LNCaP clone FGC (cell line): ENCODE measurements at regions not wholly inside any gene's neighbourhood (a gene's known extent, or its start where the extent isn't known, plus 50 kb on each side); places are given as distances from the start of the nearest gene placed in this dataset.

ENCODE experiments used
- DNase-seq: peaks from one replicate; pipeline ENCODE4 v3.0.0-alpha.2; 2011; ENCODE audit warnings: low read depth
- H3K4me3 ChIP-seq: 2 replicates; pipeline ENCODE4 v1.5.1; 2011; ENCODE audit warnings: mild to moderate bottlenecking, low read depth, low read length, control low read depth
- TF ChIP-seq, protein P1 (sequence below): IDR thresholded peaks from 2 replicates; pipeline ENCODE4 v1.5.1; 2012; ENCODE audit warnings: mild to moderate bottlenecking; ENCODE audit not compliant: control insufficient read depth, insufficient read depth; ENCODE audit errors: extremely low read depth

DNA sequence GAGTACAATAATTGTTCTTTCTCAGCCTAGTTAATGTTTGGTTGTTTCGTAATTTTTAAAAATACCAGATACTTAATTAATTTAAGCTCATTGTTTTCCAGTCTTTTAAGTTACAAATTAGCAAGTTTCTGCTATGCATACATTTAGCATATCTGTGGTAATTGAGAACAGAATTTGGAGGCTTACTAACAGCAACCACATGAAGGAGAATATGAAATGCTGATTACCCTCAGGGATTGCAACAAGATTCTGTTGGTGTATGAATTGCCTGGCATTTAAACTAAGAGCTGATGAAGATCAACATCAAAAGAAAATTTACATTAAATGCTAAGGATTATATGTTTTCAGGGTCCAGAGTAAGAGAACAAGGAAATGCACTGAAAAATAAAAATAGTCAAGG, 580.0 kb upstream of the INTU start:
- DNase-seq: no peak
- H3K4me3 ChIP-seq: no peak overlapping the region
- TF ChIP-seq, protein P1, sequence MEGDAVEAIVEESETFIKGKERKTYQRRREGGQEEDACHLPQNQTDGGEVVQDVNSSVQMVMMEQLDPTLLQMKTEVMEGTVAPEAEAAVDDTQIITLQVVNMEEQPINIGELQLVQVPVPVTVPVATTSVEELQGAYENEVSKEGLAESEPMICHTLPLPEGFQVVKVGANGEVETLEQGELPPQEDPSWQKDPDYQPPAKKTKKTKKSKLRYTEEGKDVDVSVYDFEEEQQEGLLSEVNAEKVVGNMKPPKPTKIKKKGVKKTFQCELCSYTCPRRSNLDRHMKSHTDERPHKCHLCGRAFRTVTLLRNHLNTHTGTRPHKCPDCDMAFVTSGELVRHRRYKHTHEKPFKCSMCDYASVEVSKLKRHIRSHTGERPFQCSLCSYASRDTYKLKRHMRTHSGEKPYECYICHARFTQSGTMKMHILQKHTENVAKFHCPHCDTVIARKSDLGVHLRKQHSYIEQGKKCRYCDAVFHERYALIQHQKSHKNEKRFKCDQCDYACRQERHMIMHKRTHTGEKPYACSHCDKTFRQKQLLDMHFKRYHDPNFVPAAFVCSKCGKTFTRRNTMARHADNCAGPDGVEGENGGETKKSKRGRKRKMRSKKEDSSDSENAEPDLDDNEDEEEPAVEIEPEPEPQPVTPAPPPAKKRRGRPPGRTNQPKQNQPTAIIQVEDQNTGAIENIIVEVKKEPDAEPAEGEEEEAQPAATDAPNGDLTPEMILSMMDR: no peak

DNA sequence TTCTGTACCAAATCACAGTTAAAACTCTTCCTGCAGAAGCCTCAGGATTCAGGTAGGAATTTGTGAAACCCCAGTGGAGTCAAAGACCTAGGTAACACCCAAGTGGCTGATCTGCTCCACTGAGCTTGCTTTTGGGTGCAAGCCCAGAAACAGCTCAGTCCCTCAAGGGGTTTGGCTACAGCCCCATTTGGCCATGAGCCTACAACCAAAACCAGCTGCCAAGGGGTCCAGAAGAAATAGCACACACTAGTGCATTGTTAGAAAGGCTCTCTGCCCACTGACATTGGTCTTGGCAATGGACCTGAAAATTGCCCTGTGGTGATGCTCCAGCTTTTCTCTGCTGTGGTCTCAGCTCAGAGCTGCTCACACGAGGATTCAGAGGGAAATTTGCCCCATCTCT, 577.4 kb upstream of the INTU start:
- no peak for DNase-seq
- H3K4me3 ChIP-seq: no peak overlapping the region
- TF ChIP-seq, protein P1: no peak

DNA sequence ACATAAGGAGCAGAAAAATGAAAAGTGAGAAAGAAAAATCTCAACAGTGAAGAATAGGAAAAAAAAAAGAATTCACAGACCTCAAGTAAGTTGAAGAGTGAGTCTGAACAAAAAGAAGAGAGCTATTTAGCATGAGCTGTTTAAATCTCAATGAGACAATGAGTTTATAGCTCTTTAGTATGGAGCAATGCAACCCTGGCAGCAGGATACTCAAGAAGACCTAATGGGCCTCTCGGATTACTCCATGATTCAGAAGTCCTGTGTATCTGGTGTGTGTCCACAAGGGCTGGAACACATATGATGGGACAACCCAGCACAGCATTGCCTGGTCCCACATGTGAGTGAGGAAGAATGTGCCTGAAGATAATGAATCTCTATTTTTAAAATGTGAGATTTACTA, 563.1 kb upstream of the INTU start:
- TF ChIP-seq, protein P1: no peak
- no peak overlapping the region for H3K4me3 ChIP-seq
- DNase-seq: no peak

DNA sequence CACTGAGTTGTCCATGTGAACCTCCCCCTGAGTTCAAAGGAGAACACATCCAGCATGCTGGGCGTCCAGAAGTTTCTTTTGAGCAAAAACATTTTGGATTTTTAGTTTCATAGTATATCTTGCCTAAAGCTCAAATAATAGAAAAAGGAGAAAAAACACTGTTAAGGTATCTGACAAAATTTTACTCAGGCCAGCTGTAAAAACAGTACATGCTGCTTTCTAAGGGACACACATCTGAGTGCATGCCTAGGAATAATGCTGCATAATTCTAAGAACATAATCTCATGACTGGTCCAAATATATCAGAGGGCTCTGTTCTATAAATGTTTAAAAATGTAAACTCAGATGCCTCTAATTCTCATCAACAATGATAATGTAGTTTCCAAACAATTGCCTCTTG, 561.3 kb upstream of the INTU start:
- H3K4me3 ChIP-seq: no peak overlapping the region
- no peak for DNase-seq
- TF ChIP-seq, protein P1: no peak

DNA sequence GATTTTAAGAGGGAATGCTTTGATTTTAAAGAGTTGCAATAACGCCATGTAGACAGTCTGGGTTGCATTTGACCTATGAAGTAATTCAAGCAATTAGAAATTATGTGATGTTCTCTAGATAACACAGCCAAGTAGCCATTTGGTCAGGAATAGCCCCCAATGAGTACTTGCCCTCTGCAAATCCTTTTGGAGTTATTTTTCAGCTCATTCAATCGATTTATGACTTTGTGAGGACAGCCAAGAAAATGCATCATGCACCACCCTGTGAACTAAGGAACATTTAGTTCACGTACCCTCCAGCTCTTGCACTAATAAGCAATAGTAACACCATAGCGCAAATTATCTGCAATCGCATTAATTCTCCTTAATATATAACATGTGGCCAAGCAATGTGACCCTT, 552.6 kb upstream of the INTU start:
- no peak overlapping the region for H3K4me3 ChIP-seq
- DNase-seq: no peak
- TF ChIP-seq, protein P1: no peak

DNA sequence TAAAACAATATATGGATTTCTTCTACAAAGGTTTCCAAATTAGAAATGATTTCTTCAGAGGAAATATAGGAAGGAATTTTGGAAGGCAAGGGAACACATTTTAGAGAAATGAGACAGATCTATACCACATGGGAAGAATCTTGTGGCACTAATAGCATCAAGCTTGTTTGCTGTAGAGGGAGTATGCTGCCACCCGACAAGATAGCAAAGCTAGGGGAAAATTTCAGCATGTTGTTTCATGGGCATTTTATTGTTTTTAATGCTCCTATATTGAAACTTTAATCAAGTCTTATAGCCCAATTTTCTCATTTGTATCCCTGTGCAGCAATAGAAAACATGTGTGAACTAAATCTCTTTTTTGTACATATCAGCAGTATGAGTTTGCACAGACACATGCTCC, 551.7 kb upstream of the INTU start:
- no peak overlapping the region for H3K4me3 ChIP-seq
- DNase-seq: no peak
- TF ChIP-seq, protein P1: no peak

- TF ChIP-seq, protein P1: no peak
- H3K4me3 ChIP-seq: no peak overlapping the region
- no peak for DNase-seq
Observed at GRCh38 chr4:127082986-127083385, 549.8 kb upstream of the INTU start.
